ENCODE measurements at regions not wholly inside any gene's neighbourhood (a gene's known extent, or its start where the extent isn't known, plus 50 kb on each side); places are given as distances from the start of the nearest gene placed in this dataset.

- H3K4me3 Mint-ChIP-seq (ENCODE audit: low read depth, unreplicated experiment), result no peak overlapping the region
- no peaks in the 10 kb centered on the region for H3K27me3 Mint-ChIP-seq (ENCODE audit: unreplicated experiment)
- no TSS peak for BruUV-seq (replicated peaks)
- H3K36me3 Mint-ChIP-seq (ENCODE audit: insufficient read depth, unreplicated experiment), result no peaks in the 10 kb centered on the region
- TF ChIP-seq CTCF (IDR thresholded peaks at IDR 0.05; ENCODE audit: unreplicated experiment), result no peak
- CTCF ChIA-PET, result no interaction called here
- H3K9me3 Mint-ChIP-seq (ENCODE audit: low read depth, unreplicated experiment), result no peaks in the 10 kb centered on the region
- intact Hi-C loops (cut with micrococcal nuclease; ENCODE audit: unreplicated experiment), result no loop called here
- H3K4me1 Mint-ChIP-seq (ENCODE audit: low read depth, unreplicated experiment), result no peaks in the 10 kb centered on the region
- H3K27ac Mint-ChIP-seq (ENCODE audit: unreplicated experiment), result no peak overlapping the region
- DNase-seq, result no peak
These were observed 881.9 kb downstream of the GALC start for GRCh38 chr14:87111126-87111525.

- Mint-ChIP-seq H3K9me3 (ENCODE audit: low read depth, unreplicated experiment) (no peaks in the 10 kb centered on the region), H3K36me3 (ENCODE audit: insufficient read depth, unreplicated experiment) (no peaks in the 10 kb centered on the region), H3K27me3 (ENCODE audit: unreplicated experiment) (no peaks in the 10 kb centered on the region), H3K27ac (ENCODE audit: unreplicated experiment) (no peak overlapping the region), H3K4me3 (ENCODE audit: low read depth, unreplicated experiment) (no peak overlapping the region), H3K4me1 (ENCODE audit: low read depth, unreplicated experiment) (no peaks in the 10 kb centered on the region)
- BruUV-seq (replicated peaks), result no TSS peak
- no peak for TF ChIP-seq CTCF (IDR thresholded peaks at IDR 0.05; ENCODE audit: unreplicated experiment)
- no peak for DNase-seq
- CTCF ChIA-PET, result no interaction called here
- intact Hi-C loops (cut with micrococcal nuclease; ENCODE audit: unreplicated experiment), result no loop called here
These were observed 883.7 kb downstream of the GALC start for GRCh38 chr14:87109271-87109670.

GRCh38 chr14:87108726-87109125, 884.3 kb downstream of the GALC start:
- H3K27ac Mint-ChIP-seq (ENCODE audit: unreplicated experiment), result no peak overlapping the region
- no peak for DNase-seq
- CTCF ChIA-PET, result no interaction called here

GRCh38 chr14:87102811-87103378, 890.1 kb downstream of the GALC start:
- Mint-ChIP-seq H3K4me1 (ENCODE audit: low read depth, unreplicated experiment) (no peaks in the 10 kb centered on the region), H3K27ac (ENCODE audit: unreplicated experiment) (no peak overlapping the region), H3K4me3 (ENCODE audit: low read depth, unreplicated experiment) (no peak overlapping the region), H3K27me3 (ENCODE audit: unreplicated experiment) (no peaks in the 10 kb centered on the region), H3K9me3 (ENCODE audit: low read depth, unreplicated experiment) (no peaks in the 10 kb centered on the region), H3K36me3 (ENCODE audit: insufficient read depth, unreplicated experiment) (no peaks in the 10 kb centered on the region)
- intact Hi-C loops (cut with micrococcal nuclease; ENCODE audit: unreplicated experiment), result no loop called here
- CTCF ChIA-PET, result no interaction called here
- BruUV-seq (replicated peaks), result no TSS peak
- DNase-seq, result no peak
- TF ChIP-seq CTCF (IDR thresholded peaks at IDR 0.05; ENCODE audit: unreplicated experiment), result no peak

More at GRCh38 chr14:87108726-87109125, 884.3 kb downstream of the GALC start:
- Mint-ChIP-seq H3K9me3 (ENCODE audit: low read depth, unreplicated experiment) (no peaks in the 10 kb centered on the region), H3K36me3 (ENCODE audit: insufficient read depth, unreplicated experiment) (no peaks in the 10 kb centered on the region), H3K27me3 (ENCODE audit: unreplicated experiment) (no peaks in the 10 kb centered on the region), H3K4me3 (ENCODE audit: low read depth, unreplicated experiment) (no peak overlapping the region), H3K4me1 (ENCODE audit: low read depth, unreplicated experiment) (no peaks in the 10 kb centered on the region)
- intact Hi-C loops (cut with micrococcal nuclease; ENCODE audit: unreplicated experiment), result no loop called here
- TF ChIP-seq CTCF (IDR thresholded peaks at IDR 0.05; ENCODE audit: unreplicated experiment), result no peak
- BruUV-seq (replicated peaks), result no TSS peak

Measured in Calu3 (cell line).